HL-60 (cell line): ENCODE measurements at regions not wholly inside any gene's neighbourhood (a gene's known extent, or its start where the extent isn't known, plus 50 kb on each side); places are given as distances from the start of the nearest gene placed in this dataset.
"Not testable (repeated sequence)": the region's sequence is repeated elsewhere in the genome, so short reads cannot be mapped to it uniquely, and the experiment has no call there.

Experiments used
- DNase-seq, 2 experiments: peaks; one replicate each; pipeline ENCODE4 v3.0.0-alpha.2; 2010 to 2020; ENCODE audit warnings: low read depth in 1 of 2, low spot score in 1 of 2
- H3K27ac ChIP-seq: fragments of 250-450 bp; sonication (Bioruptor Pico); replicated peaks from 2 replicates; pipeline ENCODE4 v1.5.1; 2020; ENCODE audit warnings: mild to moderate bottlenecking, moderate library complexity
- H3K27me3 ChIP-seq: fragments of 250-450 bp; sonication (Bioruptor Pico); 2 replicates; pipeline ENCODE4 v1.5.1; 2021; ENCODE audit warnings: mild to moderate bottlenecking, moderate library complexity; ENCODE audit not compliant: insufficient read depth, poor library complexity, severe bottlenecking
- H3K4me3 ChIP-seq: replicated peaks from 2 replicates; pipeline ENCODE4 v1.5.1; 2011; ENCODE audit warnings: mild to moderate bottlenecking, control low read depth, low read length; ENCODE audit not compliant: insufficient read depth
- CTCF ChIP-seq: IDR thresholded peaks from one replicate; pipeline ENCODE4 v1.5.1; 2011; ENCODE audit warnings: low read length, control low read depth, inconsistent platforms; ENCODE audit not compliant: insufficient read depth
- GABPA ChIP-seq: IDR thresholded peaks from 2 replicates; pipeline ENCODE4 v1.6.1; 2012; ENCODE audit warnings: low read depth
- POLR2AphosphoS5 ChIP-seq: IDR thresholded peaks from 2 replicates; pipeline ENCODE4 v1.6.1; 2012; ENCODE audit warnings: low read depth
- REST ChIP-seq: IDR thresholded peaks from 2 replicates; pipeline ENCODE4 v1.6.1; 2012; ENCODE audit warnings: low read depth; ENCODE audit not compliant: insufficient replicate concordance
- SPI1 ChIP-seq: IDR thresholded peaks from 2 replicates; pipeline ENCODE4 v1.6.1; 2012; ENCODE audit warnings: low read depth, mild to moderate bottlenecking, borderline replicate concordance

GRCh38 chr2:7653617-7654016, 736.4 kb downstream of the RNF144A start:
- no peak for DNase-seq
- TF ChIP-seq CTCF = no peak
- TF ChIP-seq REST = no peak
- TF ChIP-seq SPI1 = no peak
- TF ChIP-seq POLR2AphosphoS5 = no peak
- no peak for TF ChIP-seq GABPA
- no peak overlapping the region for H3K27ac ChIP-seq

GRCh38 chr2:7655629-7656028, 738.4 kb downstream of the RNF144A start:
- no peak for DNase-seq
- Histone ChIP-seq H3K4me3 (no peak overlapping the region), H3K27ac (no peak overlapping the region), H3K27me3 (peaks cover 3% of the 10 kb centered on the region)
- TF ChIP-seq POLR2AphosphoS5 (no peak), SPI1 (no peak), REST (no peak), GABPA (no peak)

More at GRCh38 chr2:7653617-7654016, 736.4 kb downstream of the RNF144A start:
- Histone ChIP-seq H3K27me3 (peaks cover 3% of the 10 kb centered on the region), H3K4me3 (no peak overlapping the region)

- DNase-seq, H3K4me3 ChIP-seq, H3K27ac ChIP-seq, H3K27me3 ChIP-seq: not testable (repeated sequence)
These were observed 740.3 kb downstream of the RNF144A start for GRCh38 chr2:7657526-7657925.

DNA sequence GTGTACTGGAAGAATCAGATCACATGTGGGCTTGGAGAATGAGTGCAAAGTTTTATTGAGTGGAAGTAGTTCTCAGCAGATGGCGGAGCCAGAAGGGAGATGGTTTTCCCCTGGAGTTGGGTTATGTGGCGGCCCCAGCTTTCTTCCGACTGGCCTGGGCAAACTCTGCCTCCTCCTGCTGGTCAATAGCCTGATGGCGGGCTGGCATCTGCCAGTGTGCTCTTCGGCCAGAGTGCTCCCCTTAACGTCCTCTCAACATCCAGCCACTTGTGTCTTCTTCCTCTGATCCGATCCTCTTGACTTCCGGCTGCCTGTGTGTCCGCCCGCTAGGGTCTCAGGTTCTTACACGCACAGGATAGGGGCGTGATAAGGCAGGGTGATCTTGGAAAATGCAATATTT, 741.3 kb downstream of the RNF144A start:
- DNase-seq = no peak
- Histone ChIP-seq H3K4me3 (no peak overlapping the region), H3K27ac (no peak overlapping the region), H3K27me3 (peaks cover 3% of the 10 kb centered on the region)
- TF ChIP-seq CTCF (no peak), GABPA (no peak), SPI1 (no peak), REST (no peak), POLR2AphosphoS5 (no peak)
